Motor neuron (in vitro differentiated cells): ENCODE measurements at regions not wholly inside any gene's neighbourhood (a gene's known extent, or its start where the extent isn't known, plus 50 kb on each side); places are given as distances from the start of the nearest gene placed in this dataset.

Source experiments
- ATAC-seq, 8 experiments: fragments of 200-7000 bp; cut with Tn5 transposase; replicated peaks in 6 of 8; 2 replicates each; pipeline ENCODE4 v1.8.0; 2021; ENCODE audit warnings: mild to moderate bottlenecking in 8 of 8, moderate library complexity in 8 of 8
- H3K27ac ChIP-seq, 2 donors: fragments of 250-450 bp; sonication (Bioruptor Pico); 2 replicates each; pipeline ENCODE4 v1.9.0; 2021; ENCODE audit warnings: antibody characterized with exemption in 2 of 2, mild to moderate bottlenecking in 2 of 2, moderate library complexity in 1 of 2
- H3K4me1 ChIP-seq, 2 donors: fragments of 250-450 bp; sonication (Bioruptor Pico); replicated peaks in 1 of 2; 2 replicates each; pipeline ENCODE4 v1.6.1; 2021; ENCODE audit warnings: antibody characterized with exemption in 2 of 2, mild to moderate bottlenecking in 2 of 2, moderate library complexity in 1 of 2
- H3K4me3 ChIP-seq, 5 donors: fragments of 250-450 bp; sonication (Bioruptor Pico); 2 replicates each; pipeline ENCODE4 v1.9.0; 2021; ENCODE audit warnings: antibody characterized with exemption in 5 of 5, mild to moderate bottlenecking in 5 of 5, moderate library complexity in 4 of 5
- WGBS, 10 experiments: fragments of 450-650 bp; shearing (Covaris generic); methylation state at CpG; one replicate each; pipeline ENCODE4 v1.0.0; 2022; 5-methylcytosine and 5-hydroxymethylcytosine counted together
- in situ Hi-C, 9 experiments: fragments of 400-800 bp; cut with MboI; loops; one replicate each; pipeline ENCODE4 v1.15.0; 2021; ENCODE audit warnings: low sequenced_read_pairs in 9 of 9, low pct_unique_long_range_greater_than_20kb in 2 of 9; ENCODE audit not compliant: unreplicated experiment in 9 of 9

DNA sequence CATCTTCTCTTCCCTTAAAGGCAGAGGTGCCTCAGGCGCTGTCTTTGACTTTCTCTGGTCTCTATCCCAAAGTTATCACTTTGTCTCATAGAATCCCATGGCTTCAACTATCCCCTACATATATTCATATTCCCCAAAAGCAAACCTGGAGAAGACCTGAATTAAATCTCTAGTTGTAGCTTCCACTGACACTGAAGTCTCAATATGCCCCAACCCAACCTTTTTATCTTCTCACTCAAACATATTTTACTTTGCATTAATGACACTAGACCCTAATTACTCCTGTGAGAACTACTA is 354.5 kb upstream of the DUSP10 start:
- Histone ChIP-seq H3K4me1 (peaks cover 0 to 6% of the 10 kb centered on the region in 2 donors), H3K4me3 (no peak overlapping the region), H3K27ac (no peak overlapping the region)
- in situ Hi-C loops: no loop called here
- 83 to 100% (median 100%) methylated on average over 1 of the region's 1 CpG; no CpG with 5 or more reads in 4 of the 10 experiments for WGBS, 10 experiments
- no peak for ATAC-seq

DNA sequence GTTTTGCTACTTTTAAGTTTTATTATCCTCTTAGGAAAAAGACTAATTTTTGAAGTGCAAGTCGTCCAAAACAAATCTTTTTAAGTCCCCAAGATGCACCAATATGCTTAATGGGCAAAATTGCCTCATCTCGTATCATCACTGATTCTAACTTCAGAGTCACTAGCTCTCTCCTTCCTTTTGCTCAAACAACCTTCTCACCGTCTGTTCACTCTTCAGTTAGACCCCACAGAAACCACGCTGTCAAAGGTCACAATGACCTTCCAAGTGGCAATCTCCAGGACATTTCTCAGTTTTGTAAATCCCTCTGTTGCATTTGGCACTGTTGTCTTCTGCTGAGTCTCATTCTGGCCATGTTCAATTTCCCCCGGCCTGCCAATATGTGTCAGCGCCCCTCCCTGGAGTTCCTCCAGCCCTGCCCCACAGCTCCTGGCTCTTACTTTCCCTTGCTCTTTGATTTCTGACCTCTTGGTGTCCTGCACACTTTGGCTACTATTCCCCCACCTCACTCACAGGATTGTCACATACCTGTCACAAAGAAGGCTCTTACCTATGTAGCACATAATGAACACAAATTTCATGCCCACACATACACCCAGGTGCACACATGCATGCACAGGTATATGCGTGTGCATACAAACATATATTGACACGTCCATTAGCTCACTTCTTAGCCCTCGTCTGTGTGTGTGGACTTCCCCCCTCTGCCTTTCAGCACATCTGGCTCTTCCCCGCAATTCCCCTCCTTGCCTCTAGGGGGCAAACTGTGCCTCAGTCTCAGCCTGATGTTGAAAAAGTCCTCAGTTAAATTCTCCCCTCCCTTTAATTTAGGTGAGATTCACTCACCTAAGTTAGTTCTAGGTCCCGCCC is 354.0 kb upstream of the DUSP10 start:
- in situ Hi-C loops: no loop called here
- H3K4me3 ChIP-seq: no peak overlapping the region
- 24 to 92% (median 78%) methylated on average over 1 to 11 of the region's 11 CpGs for WGBS, 10 experiments
- H3K27ac ChIP-seq: no peak overlapping the region
- peak in 2 of 8 experiments; percentile 13 to 66 for ATAC-seq
- peaks cover 0 to 6% of the 10 kb centered on the region in 2 donors for H3K4me1 ChIP-seq

DNA sequence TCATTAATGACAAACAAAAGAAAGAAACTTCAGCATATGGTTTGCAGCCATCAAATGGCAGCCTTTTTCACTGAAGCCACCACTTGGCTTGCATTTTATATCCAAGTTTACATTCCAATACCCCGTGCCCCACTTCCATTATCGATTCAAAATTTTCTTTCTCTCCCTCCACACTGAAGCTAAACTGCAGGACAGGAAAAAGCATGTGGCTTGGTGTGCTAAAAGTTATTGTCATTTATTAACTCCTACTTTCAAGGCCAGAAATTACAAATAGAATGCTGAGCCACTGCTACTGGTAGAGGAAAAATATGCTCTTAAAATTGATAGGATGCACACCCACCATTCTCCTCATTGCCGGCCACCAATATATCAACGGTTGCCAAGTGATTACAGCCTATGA is 351.6 kb upstream of the DUSP10 start:
- Histone ChIP-seq H3K4me1 (peaks cover 0 to 6% of the 10 kb centered on the region in 2 donors), H3K27ac (no peak overlapping the region), H3K4me3 (no peak overlapping the region)
- in situ Hi-C loops: no loop called here
- 28 to 100% (median 73%) methylated on average over 1 to 4 of the region's 4 CpGs for WGBS, 10 experiments
- peak in 3 of 8 experiments; percentile 14 to 70 (median 42) for ATAC-seq

DNA sequence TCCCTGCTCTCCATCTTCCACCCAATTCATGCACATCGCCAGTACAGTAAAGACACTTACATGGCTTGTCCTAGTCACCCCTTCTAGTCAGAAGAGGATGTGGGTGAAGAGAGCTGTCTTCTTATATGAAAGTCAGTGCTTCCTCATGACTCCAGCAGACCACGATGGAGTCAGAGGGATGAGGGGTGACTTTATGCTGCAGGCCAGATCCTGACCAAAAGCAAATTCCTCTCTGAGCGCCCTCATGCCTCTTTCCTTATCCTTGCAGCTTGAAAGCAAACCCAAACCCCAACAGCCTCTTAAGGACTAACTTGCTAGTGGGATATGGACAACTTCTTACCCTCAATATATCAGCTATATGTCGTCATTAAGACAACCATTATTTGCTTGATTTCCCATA is 348.2 kb upstream of the DUSP10 start:
- in situ Hi-C loops: no loop called here
- WGBS, 10 experiments: 48 to 100% (median 80%) methylated on average over 1 to 4 of the region's 4 CpGs; no CpG with 5 or more reads in 3 of the 10 experiments
- Histone ChIP-seq H3K27ac (no peak overlapping the region), H3K4me1 (peaks cover 4 to 18% of the 10 kb centered on the region in 2 donors), H3K4me3 (no peak overlapping the region)
- ATAC-seq: no peak

DNA sequence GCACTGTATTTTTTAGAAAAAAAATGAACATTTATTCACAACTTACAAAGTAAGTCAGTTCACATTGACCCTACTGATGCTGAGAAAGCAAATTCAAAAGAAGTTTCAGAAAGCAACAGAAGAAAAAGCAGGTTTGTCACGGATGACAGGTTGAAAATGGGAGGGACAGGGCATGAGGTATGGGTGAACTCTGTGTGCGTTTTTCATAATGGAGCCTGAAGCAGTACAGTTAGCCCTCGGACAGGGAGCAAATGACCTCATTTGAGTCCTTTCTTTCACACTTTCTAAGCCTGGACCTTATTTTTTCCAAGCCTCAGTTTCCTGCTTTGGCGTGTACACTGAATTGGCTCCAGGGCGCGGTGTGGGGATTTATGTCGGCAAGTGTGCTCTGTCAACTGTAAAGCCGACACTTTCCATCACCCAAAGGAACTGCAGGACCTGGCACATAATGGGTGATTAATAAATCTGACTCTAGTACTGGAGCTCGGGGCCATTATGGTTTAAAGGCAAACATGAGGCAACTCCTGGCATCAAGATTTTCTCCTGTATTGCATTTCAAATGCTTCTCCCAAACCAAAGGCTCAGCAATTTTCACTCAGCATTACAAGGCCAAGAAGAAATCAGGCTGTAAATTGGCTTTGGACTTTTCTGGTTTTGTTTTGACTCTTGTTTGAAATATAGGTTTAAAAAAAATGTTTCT is 345.5 kb upstream of the DUSP10 start:
- Histone ChIP-seq H3K4me1 (peaks cover 4 to 12% of the 10 kb centered on the region in 2 donors), H3K4me3 (no peak overlapping the region), H3K27ac (no peak overlapping the region)
- ATAC-seq: peak in 4 of 8 experiments; percentile 30 to 58 (median 49)
- in situ Hi-C loops: no loop called here
- 18 to 86% (median 79%) methylated on average over 1 to 9 of the region's 9 CpGs; no CpG with 5 or more reads in 1 of the 10 experiments for WGBS, 10 experiments

DNA sequence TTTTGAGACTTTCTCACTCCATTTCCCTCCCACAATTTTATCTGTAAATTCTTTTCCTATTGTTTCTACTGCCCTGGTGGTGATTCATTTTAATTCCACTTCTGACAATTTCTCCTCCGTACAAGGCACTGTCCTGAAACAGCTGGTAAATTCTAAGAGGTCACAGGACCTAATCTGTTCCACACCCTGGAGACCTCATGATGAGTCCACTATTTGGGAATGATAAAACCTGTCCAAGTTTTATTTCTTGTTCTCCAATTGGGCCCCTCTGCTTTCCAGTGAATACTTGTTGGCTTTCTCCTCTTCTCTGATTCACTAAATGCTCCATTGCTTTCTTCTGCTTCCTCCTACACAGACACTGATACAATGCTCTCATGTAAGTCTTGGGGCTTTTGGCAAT is 343.1 kb upstream of the DUSP10 start:
- in situ Hi-C loops: no loop called here
- WGBS, 10 experiments: 8 to 100% (median 71%) methylated on average over 1 of the region's 1 CpG
- no peak overlapping the region for H3K4me3 ChIP-seq
- no peak for ATAC-seq
- no peak overlapping the region for H3K27ac ChIP-seq
- peaks cover 4 to 12% of the 10 kb centered on the region in 2 donors for H3K4me1 ChIP-seq

DNA sequence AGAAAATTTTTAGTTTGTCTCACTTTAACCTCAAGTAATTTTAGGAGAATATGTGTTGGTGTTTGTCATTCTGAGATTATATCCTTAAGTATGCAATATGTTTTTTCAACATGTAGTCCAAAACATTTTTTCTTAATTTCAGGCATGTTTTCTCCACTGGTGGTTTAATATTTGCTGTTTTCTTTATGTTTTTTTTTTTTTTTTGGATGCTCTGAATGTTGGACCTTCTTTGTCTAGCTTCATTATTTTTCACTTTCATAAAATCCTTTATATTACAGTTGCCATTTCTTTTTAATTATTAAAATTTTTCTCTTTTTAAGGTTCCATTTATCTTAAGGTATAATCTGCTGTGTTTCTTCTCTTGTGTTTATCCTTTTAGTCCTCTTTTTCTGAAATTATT is 342.2 kb upstream of the DUSP10 start:
- Histone ChIP-seq H3K4me3 (no peak overlapping the region), H3K27ac (no peak overlapping the region), H3K4me1 (peaks cover 4 to 12% of the 10 kb centered on the region in 2 donors)
- in situ Hi-C loops: no loop called here
- no peak for ATAC-seq

DNA sequence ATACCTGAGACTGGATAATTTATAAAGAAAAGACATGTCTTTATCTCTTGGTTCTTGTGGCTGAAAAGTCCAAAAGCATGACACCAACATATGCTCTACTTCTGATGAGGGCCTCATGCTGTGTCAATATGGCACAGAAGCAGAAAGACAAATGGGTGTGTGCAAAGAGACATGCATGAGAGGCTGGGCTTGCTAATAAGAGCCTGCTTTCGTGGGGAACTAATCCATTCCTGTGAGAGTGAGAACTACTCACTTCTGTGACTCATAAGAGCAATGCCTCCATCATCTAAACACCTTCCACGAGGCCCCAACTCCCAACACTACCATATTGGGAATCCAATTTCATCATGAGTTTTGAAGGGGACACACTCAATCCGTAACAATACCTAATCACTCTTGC is 340.0 kb upstream of the DUSP10 start:
- no peak overlapping the region for H3K4me3 ChIP-seq
- peak in 2 of 8 experiments; percentile 47 to 59 for ATAC-seq
- in situ Hi-C loops: no loop called here
- no peak overlapping the region for H3K27ac ChIP-seq
- WGBS, 10 experiments: 0 to 100% (median 84%) methylated on average over 1 to 3 of the region's 3 CpGs
- H3K4me1 ChIP-seq: no peaks in the 10 kb centered on the region

DNA sequence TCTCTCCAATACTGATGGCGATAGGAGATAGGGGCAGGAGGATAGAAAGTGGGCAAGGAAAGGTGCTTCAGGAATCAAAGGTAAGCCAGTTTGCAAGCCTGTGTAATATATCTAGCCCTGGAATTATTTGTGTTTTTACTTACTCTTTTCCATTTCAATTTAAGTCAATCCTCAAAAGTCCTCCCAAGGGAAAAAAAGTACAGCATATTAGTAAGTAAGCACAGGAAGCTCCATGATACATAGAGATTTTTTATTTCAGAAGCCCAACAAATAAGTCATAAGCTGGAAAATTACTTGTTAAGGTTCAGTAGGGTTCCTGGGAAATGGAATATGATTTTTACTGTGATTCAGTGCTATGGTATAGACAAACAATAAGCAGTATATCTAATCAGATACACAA is 337.7 kb upstream of the DUSP10 start:
- Histone ChIP-seq H3K4me1 (no peaks in the 10 kb centered on the region), H3K4me3 (no peak overlapping the region), H3K27ac (no peak overlapping the region)
- no peak for ATAC-seq
- WGBS, 10 experiments: 20 to 100% (median 90%) methylated on average over 1 of the region's 1 CpG; no CpG with 5 or more reads in 2 of the 10 experiments
- in situ Hi-C loops: no loop called here

DNA sequence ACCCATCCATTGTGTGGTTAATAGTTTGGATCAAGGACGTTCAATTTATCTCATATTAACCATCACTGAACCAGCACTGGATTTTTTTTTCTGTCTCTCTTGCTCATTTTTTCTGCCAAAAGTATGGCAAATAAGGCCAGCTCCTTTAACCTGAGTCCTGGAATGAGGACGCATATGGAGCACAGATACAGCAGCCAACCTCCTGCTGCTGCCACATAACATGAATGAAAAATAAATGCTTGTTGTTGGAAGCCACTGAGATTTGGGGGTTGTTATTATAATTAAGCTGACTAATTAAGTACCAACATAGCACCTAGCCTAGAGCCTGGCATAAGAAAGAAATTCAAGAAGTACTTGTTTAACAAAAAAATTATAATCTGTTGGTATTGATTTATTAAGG is 335.3 kb upstream of the DUSP10 start:
- Histone ChIP-seq H3K27ac (no peak overlapping the region), H3K4me3 (no peak overlapping the region), H3K4me1 (peaks cover 5 to 8% of the 10 kb centered on the region in 2 donors)
- in situ Hi-C loops: no loop called here
- WGBS, 10 experiments: 14 to 94% (median 77%) methylated on average over 1 to 2 of the region's 2 CpGs; no CpG with 5 or more reads in 3 of the 10 experiments
- ATAC-seq: no peak

DNA sequence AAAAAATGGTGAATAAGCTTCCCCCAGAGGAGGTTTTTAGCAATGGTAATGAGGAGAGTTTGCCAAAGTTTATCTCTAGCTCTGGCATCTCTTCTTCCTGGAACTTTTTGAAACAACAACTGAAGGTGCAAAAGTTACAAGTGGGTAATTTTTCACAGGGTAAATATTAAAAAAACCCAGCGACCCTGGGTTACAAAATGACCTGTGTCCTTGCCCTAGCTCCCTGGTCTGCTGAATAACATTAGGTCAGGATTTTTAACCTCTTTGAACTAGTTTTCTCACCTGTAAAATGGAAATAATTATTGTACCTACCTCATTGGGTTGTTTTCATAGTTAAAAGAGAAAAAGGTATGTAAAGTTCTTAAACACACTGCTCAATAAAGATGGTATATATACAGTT is 332.4 kb upstream of the DUSP10 start:
- no peak overlapping the region for H3K4me3 ChIP-seq
- in situ Hi-C loops: no loop called here
- peaks cover 13 to 17% of the 10 kb centered on the region in 2 donors for H3K4me1 ChIP-seq
- WGBS, 10 experiments: 33 to 100% (median 80%) methylated on average over 1 of the region's 1 CpG; no CpG with 5 or more reads in 3 of the 10 experiments
- H3K27ac ChIP-seq: no peak overlapping the region
- no peak for ATAC-seq

DNA sequence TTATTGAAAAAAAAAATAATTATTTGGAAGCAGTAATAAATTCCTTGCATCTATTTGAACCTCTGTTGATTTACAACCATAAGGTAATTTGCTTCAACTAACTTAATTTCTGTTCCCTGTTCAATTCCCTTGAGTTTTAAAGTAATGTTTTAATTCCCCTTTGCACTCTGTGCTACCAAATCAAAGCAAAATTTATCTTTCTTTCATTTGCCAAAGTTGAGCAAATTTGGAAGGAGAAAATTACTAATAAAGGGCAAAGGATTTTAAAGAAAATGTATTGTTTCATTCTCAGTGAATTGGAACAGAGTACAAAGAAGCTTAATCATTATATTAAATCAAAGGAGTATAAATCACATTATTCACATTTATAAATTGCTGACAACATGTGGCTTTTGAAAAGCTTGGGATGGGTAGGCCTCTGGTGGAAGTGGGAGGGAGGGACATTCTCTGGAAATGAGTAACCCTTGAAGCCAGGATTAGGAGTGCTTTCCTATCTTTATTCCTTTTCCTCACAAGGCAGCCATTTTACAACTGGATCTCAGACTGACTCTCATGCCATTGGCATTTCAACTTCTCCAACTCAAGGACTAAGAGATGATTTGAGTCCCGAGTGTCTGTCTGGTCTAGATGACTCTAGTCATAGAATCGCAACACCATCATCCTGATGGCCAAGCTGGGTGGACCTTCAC is 331.6 kb upstream of the DUSP10 start:
- ATAC-seq: peak in 6 of 8 experiments; percentile 42 to 95 (median 68)
- H3K4me1 ChIP-seq: peaks cover 13 to 17% of the 10 kb centered on the region in 2 donors
- 0 to 100% (median 81%) methylated on average over 1 to 2 of the region's 2 CpGs; no CpG with 5 or more reads in 2 of the 10 experiments for WGBS, 10 experiments
- in situ Hi-C loops: no loop called here
- H3K27ac ChIP-seq: no peak overlapping the region
- H3K4me3 ChIP-seq: no peak overlapping the region

DNA sequence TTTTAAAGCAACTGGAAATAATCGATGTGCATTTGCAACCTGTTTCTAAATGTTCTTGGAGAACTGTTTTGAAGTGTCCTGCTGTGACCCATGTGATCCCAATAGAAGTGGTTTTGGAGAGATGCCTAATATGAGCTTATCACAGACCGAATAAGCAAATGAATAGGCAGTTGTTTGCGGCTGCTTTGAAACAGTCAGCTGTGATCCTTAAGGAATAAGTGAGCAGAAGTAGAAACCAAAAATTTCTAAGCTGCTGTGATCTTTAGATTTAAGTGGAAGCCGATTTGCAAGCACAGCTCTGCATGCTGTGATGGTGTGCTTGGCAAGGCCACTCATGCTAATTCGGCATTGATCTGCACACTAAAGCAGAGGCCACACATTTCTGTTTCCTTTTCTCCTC is 329.5 kb upstream of the DUSP10 start:
- in situ Hi-C loops: no loop called here
- WGBS, 10 experiments: 7 to 100% (median 34%) methylated on average over 2 to 5 of the region's 5 CpGs
- no peak overlapping the region for H3K27ac ChIP-seq
- no peak overlapping the region for H3K4me3 ChIP-seq
- ATAC-seq: peak in 5 of 8 experiments; percentile 27 to 69 (median 34)
- H3K4me1 ChIP-seq: peaks cover 13 to 17% of the 10 kb centered on the region in 2 donors
